ENCODE measurements at regions not wholly inside any gene's neighbourhood (a gene's known extent, or its start where the extent isn't known, plus 50 kb on each side); places are given as distances from the start of the nearest gene placed in this dataset.

GRCh38 chr5:84453405-84453804 lies 68.7 kb upstream of the EDIL3 start:
- TF ChIP-seq CTCF (IDR thresholded peaks at IDR 0.05) (no peak), POLR2A (IDR thresholded peaks at IDR 0.05) (no peak)
